ENCODE measurements at regions not wholly inside any gene's neighbourhood (a gene's known extent, or its start where the extent isn't known, plus 50 kb on each side); places are given as distances from the start of the nearest gene placed in this dataset.

- Histone ChIP-seq H3K4me2 (ENCODE audit: low read length) (no peak overlapping the region), H3K9ac (ENCODE audit: low read length) (no peak overlapping the region), H3K4me3 (ENCODE audit: insufficient read depth, low read depth, low read length) (no peak overlapping the region), H3K27ac (ENCODE audit: low read depth, low read length) (no peak overlapping the region), H3K79me2 (ENCODE audit: insufficient read depth, low read length) (no peaks in the 10 kb centered on the region), H3K36me3 (ENCODE audit: insufficient read depth, low read length) (no peaks in the 10 kb centered on the region), H2AFZ (ENCODE audit: low read depth, low read length) (no peak overlapping the region), H4K20me1 (ENCODE audit: insufficient read depth, low read length) (no peaks in the 10 kb centered on the region), H3K4me1 (ENCODE audit: insufficient read depth, low read length) (no peaks in the 10 kb centered on the region), H3K27me3 (ENCODE audit: insufficient read depth, low read length) (no peaks in the 10 kb centered on the region), H3K9me3 (ENCODE audit: insufficient read depth, low read depth, low read length) (no peaks in the 10 kb centered on the region)
- H3K27ac Mint-ChIP-seq (ENCODE audit: unreplicated experiment) = no peak overlapping the region
- FAIRE-seq = peak; percentile 9
- TF ChIP-seq EZH2 (IDR thresholded peaks at IDR 0.05; ENCODE audit: insufficient read depth, low read length) (no peak), CTCF (IDR thresholded peaks at IDR 0.05; ENCODE audit: insufficient read depth, low read depth, low read length) (no peak)
- H3K9me3 Mint-ChIP-seq (ENCODE audit: unreplicated experiment) = no peaks in the 10 kb centered on the region
- H3K27me3 Mint-ChIP-seq (ENCODE audit: low read depth, unreplicated experiment) = no peaks in the 10 kb centered on the region
- H3K4me3 Mint-ChIP-seq (ENCODE audit: unreplicated experiment) = no peak overlapping the region
- no peak for DNase-seq (ENCODE audit: low read depth)
- H3K36me3 Mint-ChIP-seq (ENCODE audit: low read depth, unreplicated experiment) = no peaks in the 10 kb centered on the region
- no peaks in the 10 kb centered on the region for H3K4me1 Mint-ChIP-seq (ENCODE audit: low read depth, unreplicated experiment)
Observed at GRCh38 chrX:14193547-14193946, 163.9 kb upstream of the GEMIN8 start.

DNA sequence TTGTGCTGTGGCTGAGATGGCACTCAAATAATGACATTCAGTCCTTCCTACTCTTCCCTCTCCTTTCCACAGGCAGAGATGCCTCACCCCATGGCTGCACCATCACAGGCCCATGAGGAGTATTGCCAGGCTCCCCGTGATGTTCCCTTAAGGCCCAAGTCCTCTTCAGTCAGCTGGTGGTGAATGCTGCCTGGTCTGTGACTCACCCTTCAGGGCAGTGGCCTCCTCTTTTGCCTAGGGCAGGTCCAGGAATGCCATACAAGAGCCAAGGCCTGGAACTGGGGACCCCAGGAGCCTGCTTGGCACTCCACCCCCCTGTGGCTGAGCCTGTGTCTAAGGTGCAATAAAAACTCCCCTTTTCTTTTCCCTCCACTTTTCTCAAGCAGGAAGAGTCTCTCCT, 144.2 kb upstream of the GEMIN8 start:
- no peaks in the 10 kb centered on the region for H3K9me3 Mint-ChIP-seq (ENCODE audit: unreplicated experiment)

More for the DNA sequence above, 144.2 kb upstream of the GEMIN8 start:
- Mint-ChIP-seq H3K4me3 (ENCODE audit: unreplicated experiment) (no peak overlapping the region), H3K4me1 (ENCODE audit: low read depth, unreplicated experiment) (no peaks in the 10 kb centered on the region), H3K27me3 (ENCODE audit: low read depth, unreplicated experiment) (no peaks in the 10 kb centered on the region), H3K36me3 (ENCODE audit: low read depth, unreplicated experiment) (no peaks in the 10 kb centered on the region), H3K27ac (ENCODE audit: unreplicated experiment) (no peak overlapping the region)
- Histone ChIP-seq H2AFZ (ENCODE audit: low read depth, low read length) (no peak overlapping the region), H3K4me3 (ENCODE audit: insufficient read depth, low read depth, low read length) (no peak overlapping the region), H3K36me3 (ENCODE audit: insufficient read depth, low read length) (no peaks in the 10 kb centered on the region), H3K4me1 (ENCODE audit: insufficient read depth, low read length) (no peaks in the 10 kb centered on the region), H3K9ac (ENCODE audit: low read length) (no peak overlapping the region), H3K27me3 (ENCODE audit: insufficient read depth, low read length) (no peaks in the 10 kb centered on the region), H3K27ac (ENCODE audit: low read depth, low read length) (no peak overlapping the region), H4K20me1 (ENCODE audit: insufficient read depth, low read length) (no peaks in the 10 kb centered on the region), H3K9me3 (ENCODE audit: insufficient read depth, low read depth, low read length) (no peaks in the 10 kb centered on the region), H3K4me2 (ENCODE audit: low read length) (no peak overlapping the region), H3K79me2 (ENCODE audit: insufficient read depth, low read length) (no peaks in the 10 kb centered on the region)
- DNase-seq (ENCODE audit: low read depth) (no peak), FAIRE-seq (no peak)
- TF ChIP-seq CTCF (IDR thresholded peaks at IDR 0.05; ENCODE audit: insufficient read depth, low read depth, low read length) = no peak
- no peak for TF ChIP-seq EZH2 (IDR thresholded peaks at IDR 0.05; ENCODE audit: insufficient read depth, low read length)

All from astrocyte (in vitro differentiated cells and primary cell).